NCI-H2196 treated with DMSO at 0.1 percent for 48 hours (cell line): ENCODE measurements at regions not wholly inside any gene's neighbourhood (a gene's known extent, or its start where the extent isn't known, plus 50 kb on each side); places are given as distances from the start of the nearest gene placed in this dataset.
"Not testable (repeated sequence)": the region's sequence is repeated elsewhere in the genome, so short reads cannot be mapped to it uniquely, and the experiment has no call there.

Experiments
- DNase-seq: peaks from one replicate; lab custom pipeline; 2025; ENCODE audit not compliant: unreplicated experiment; lab: John Stamatoyannopoulos, UW

- no peak for DNase-seq
Observed at GRCh38 chr1:95744731-95745130, 510.7 kb downstream of the RWDD3 start.

DNA sequence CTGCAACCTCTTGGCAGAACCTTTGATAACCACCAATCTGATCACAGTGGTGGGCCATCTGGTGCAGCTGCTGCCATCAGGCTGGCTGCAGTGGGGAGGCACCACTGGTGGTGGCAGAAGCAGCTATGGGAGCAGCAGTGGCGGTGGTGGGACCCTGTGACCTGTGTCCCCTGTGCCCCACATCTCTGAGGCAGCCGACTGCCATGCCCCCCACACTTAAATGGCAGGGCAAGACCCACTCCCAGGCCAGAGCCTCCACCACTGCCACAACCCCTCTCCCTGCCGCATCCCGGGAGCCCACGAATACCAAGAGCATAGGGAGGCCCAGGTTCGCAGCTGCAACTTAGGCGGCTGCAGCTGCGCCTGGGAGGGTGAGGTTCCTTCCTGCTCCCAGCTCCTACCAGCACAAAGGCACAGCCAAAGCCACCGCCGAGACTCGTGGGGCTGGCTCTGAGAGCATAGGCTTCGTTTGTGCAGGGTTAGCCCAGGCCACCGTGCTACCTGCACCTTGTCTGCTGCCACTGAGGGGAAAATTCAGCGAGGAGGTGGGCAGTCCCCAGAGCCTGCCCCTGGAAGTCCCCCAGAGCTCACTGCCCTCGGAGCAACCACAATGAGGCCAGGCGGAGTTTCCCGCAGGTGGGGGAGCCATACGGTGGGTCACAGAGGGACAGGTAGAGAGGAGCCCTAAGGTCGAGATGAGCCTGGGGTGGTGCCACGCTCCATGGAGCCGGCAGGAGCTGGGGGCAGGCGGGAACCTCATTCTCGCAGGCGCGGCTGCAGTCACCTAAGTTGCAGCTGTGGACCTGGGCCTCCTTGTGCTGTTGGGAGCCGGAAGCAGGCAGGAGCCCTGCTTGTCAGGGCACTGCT lies 518.7 kb downstream of the RWDD3 start:
- DNase-seq: no peak

GRCh38 chr1:95753382-95754016 lies 519.5 kb downstream of the RWDD3 start:
- no peak for DNase-seq

- no peak for DNase-seq
Observed at GRCh38 chr1:95754412-95754811, 520.4 kb downstream of the RWDD3 start.

GRCh38 chr1:95766036-95766435 lies 532.0 kb downstream of the RWDD3 start:
- no peak for DNase-seq

DNA sequence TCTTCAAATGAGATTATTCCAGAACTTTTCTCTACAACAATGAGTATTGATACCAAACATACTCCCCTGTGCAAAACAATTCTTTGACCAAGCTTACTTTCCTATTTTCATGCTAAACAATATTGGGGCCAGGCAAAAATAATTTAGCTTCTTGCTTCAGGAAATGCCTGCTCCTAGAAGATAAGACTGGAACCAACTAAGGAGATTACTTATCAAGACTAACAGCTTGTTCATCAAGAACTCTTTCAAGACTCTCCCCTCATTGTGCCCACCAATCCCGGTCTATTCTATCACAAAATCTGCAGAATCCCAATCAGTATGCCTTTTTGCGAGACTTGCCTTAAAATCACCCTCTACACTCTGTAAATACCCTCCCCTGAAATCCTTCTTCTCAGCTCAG lies 536.6 kb downstream of the RWDD3 start:
- DNase-seq: no peak

GRCh38 chr1:95778217-95778616 lies 544.2 kb downstream of the RWDD3 start:
- no peak for DNase-seq

DNA sequence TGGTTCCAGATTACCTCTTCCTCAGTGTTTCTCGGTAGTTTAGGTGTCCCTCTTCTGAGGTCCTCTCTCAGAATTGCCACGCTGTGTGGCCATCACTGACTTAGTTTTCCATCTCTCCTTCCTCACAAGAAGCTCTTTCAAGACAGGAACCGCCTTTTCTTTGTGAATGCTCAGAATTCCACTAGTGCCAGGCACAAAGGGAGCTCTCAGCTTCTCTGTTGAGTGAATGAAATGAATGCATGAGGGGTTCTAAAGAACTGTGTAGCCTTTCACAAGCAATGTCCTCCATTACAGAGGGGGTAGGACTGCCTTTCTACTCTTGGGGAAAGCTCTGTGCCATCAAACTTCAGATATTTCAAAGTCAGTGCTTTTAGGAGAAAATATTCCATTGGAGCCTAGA lies 546.8 kb downstream of the RWDD3 start:
- no peak for DNase-seq

DNA sequence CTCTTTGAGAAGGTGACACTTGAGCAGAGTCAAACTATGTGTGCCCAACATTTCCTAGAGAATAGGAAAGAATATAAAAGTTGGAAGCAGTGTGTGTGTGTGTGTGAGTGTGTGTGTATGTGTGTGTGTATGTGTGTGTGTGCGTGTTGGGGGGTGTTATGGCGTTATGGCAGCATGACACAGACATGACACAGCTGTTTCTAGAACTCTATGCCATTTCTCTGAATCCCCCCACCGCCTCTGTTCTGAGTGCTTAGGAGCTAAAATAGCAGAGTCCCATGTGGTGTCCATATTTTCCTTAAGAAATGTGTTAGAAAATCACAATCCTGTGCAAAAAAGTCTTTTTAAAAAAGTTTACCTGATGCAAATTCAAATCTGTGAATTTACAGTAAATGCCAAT lies 556.1 kb downstream of the RWDD3 start:
- no peak for DNase-seq

DNA sequence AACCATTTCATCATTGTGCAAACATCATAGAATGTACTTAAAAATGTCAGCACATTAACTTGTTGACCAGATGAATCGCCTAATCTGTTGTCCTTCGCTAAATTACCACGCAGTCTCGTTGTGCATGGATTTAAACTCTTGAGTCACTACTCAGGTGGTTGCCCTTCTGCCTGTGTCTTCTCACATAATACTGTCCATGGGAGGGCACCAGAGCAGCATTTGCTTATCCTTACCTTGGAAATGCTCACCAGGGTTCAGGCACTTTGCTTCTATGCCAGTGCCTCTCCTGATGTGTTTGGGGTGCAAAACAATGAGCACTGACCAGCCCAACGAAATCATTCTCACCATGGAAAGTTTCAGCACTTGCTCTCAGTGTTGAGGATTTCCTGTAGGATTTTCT lies 559.9 kb downstream of the RWDD3 start:
- DNase-seq: no peak

DNA sequence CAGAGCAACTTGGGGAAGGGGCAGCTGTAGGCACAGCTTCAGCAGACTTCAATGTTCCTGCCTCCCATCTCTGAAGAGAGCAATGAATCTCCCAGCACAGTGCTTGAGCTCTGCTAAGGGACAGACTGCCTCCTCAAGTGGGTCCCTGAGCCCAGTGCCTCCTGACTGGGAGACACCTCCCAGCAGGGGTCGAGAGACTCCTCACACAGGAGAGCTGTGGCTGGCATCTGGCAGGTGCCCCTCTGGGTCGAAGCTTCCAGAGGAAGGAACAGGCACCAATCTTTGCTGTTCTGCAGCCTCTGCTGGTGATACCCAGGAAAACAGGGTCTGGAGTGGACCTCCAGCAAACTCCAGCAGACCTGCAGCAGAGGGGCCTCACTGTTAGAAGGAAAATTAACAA lies 563.8 kb downstream of the RWDD3 start:
- not testable (repeated sequence) for DNase-seq

GRCh38 chr1:95806171-95806570 lies 572.2 kb downstream of the RWDD3 start:
- no peak for DNase-seq

DNA sequence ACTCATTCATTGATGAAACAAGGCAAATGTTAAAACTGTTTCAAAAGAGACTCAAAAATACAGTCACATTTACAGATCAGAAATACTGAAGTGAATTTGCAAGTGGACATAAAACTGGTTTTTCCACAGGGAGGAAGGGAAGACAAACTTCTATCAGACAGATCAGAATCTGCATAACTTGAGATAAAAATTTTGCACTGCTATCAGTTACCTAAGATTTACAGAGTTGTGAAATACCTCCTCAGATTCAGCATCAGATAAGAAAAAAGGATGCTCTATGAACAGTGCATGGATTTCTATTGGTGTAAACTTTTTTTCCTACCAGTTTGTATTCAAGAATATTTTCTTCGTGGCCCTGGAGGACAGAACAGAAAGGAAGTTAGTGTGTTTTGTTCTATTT lies 575.4 kb downstream of the RWDD3 start:
- DNase-seq: no peak

DNA sequence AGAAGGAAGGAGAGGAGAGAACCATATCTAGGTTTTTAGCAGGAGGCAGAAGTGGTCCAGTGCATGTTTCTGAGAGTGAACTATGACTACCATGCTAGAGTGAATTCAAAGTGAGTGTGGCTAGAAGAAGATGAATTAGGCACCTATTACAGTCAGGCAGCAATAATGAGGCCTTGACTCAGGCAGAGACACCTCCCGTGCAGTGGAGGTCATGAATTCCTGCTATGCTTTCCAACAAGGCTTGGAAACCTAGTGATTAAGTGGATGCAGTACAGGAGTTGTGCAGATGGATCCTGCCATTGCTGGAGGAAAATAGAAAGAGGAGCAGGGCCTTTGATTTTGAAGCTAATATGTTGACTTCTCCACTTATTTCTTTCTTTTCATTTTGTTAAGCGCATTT lies 581.5 kb downstream of the RWDD3 start:
- DNase-seq: no peak

DNA sequence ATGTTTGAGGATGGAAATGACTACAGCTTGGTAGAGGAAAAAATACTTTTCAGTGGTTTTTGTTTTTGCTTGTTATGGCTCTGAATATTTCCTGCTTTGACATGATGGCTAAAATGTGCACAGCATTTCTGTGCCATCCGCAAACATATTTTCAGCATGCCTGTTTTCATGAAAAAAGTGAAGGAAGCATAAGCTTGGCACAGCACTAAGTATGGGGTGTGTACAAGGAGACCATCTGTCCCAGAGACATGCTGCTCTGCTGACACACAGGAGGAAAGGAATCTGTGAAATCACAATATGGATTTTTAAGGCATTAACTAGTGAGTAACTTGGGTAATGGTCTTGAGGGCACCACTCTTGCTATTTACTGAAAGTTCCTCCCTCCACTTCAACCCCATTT lies 595.5 kb downstream of the RWDD3 start:
- DNase-seq: no peak

DNA sequence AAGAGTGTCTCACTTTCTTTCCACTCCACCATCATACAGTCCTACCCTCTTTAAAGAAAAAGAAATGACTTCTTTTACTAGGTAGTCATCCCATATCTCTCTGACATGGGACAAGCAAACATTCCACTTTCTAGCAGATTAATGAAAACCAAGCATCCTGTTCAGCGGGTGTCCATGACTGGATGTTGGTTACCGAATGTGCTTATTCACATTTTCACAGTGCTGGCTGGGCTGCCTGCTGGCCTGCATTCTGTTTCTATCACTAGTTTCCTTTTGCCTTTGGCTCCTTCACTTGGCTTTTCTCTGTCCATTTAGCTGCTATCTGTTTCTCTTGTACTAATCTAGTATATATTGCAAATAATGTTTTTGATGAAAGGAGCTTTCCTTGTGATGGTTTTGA lies 598.4 kb downstream of the RWDD3 start:
- no peak for DNase-seq

GRCh38 chr1:95849439-95849838 lies 615.4 kb downstream of the RWDD3 start:
- DNase-seq: no peak

GRCh38 chr1:95850165-95850649 lies 616.2 kb downstream of the RWDD3 start:
- DNase-seq: no peak

DNA sequence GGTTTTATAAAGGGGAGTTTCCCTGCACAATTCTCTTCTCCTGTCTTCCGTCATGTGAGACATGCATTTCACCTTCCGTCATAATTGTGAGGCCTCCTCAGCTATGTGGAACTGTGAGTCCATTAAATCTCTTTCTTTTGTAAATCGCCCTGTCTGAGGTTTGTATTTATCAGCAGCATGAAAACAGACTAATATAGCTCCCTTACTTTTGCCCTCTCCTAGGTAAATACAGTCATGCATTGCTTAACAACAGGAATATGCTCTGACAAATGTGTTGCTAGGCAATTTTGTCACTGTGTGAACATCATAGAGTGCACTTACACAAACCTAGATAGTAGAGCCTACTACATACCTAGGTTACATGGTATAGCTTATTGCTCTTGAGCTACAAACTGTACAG lies 616.8 kb downstream of the RWDD3 start:
- DNase-seq: no peak

DNA sequence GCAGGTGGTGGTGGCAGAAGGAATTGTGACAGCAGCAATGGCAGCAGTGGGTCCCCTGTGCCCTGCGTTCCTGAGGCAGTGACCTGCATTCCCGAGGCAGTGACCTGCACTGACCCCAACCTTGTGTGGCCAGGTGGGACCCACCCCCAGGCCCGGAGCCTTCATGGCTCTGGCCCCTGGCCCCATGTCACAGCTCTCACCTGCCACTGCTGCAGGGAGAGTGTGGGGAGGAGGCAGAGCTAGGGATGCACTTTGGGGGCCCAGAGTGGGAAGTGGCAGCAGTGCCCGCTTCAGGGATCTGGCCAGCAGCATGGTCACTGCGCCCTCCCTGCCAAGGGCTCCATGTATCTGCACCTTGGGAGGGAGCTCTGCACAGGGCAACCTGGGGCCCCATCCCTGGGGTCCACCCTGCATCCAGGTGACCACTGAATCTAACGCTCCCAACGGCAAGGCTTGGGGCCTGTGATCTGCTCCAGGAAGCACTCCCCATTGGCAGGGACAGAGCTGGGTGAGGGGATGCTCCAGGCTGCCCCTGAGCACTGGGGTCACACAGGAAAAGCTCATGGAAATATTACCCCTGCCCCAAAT lies 618.6 kb downstream of the RWDD3 start:
- no peak for DNase-seq

DNA sequence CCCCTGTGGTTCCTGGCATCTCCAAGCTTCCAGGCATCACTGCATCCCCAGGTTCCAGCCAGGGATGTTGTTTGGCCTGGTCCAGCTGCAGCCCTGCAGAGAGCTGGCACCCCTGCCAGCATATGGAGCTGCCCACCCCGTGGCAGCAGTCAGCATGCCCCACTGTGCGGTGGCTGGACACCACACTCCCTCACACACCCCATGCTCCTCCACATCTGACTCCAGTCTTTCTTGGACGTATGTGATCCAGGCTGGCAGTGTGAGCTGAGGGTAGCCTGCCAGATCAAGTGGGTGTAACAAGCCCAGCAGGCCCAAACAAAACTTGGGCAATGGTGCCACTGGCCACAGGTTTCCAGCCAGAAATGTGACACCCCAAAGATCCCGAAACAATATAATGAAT lies 620.4 kb downstream of the RWDD3 start:
- no peak for DNase-seq

GRCh38 chr1:95863086-95863485 lies 629.1 kb downstream of the RWDD3 start:
- no peak for DNase-seq
